Endothelial cell of umbilical vein (primary cell): ENCODE measurements at regions not wholly inside any gene's neighbourhood (a gene's known extent, or its start where the extent isn't known, plus 50 kb on each side); places are given as distances from the start of the nearest gene placed in this dataset.

Experiments
- BruUV-seq: library from RNA; stranded (reverse); fragments of 400-500 nt; replicated peaks from 2 replicates; lab custom pipeline; 2021; lab: Mats Ljungman, UMichigan
- CTCF ChIA-PET: fragments of 300-600, 350-600 bp; sonication (Branson Sonifier 250); formaldehyde crosslinking; loops from one replicate; lab custom pipeline; 2021; ENCODE audit warnings: antibody characterized with exemption, inconsistent platforms; lab: Charles Lee
- POLR2A ChIA-PET: fragments of 300-600, 350-600 bp; sonication (Branson Sonifier 250); formaldehyde crosslinking; loops from one replicate; lab custom pipeline; 2021; ENCODE audit warnings: antibody characterized with exemption, inconsistent platforms; lab: Charles Lee
- DNase-seq: peaks from one replicate; pipeline ENCODE4 v3.0.0-alpha.2; 2011; ENCODE audit warnings: low read depth, low spot score
- FAIRE-seq: peaks from 2 replicates; lab custom pipeline; 2011; peaks lifted over from hg19 to GRCh38; lab: Jason Lieb, UNC
- H2AFZ ChIP-seq: 2 replicates; pipeline ENCODE4 v1.6.0; 2012; ENCODE audit warnings: low read depth, low read length, control low read depth, inconsistent platforms
- H3K27ac ChIP-seq: 2 replicates; pipeline ENCODE4 v1.5.1; 2011; ENCODE audit warnings: low read depth, mild to moderate bottlenecking, control low read depth, low read length, moderate library complexity; ENCODE audit not compliant: insufficient read depth
- H3K27me3 ChIP-seq, 2 experiments: 2 replicates each; pipeline versions ENCODE4 v1.6.0 to v1.6.1; 2011; ENCODE audit warnings: low read length in 2 of 2, mixed read lengths in 1 of 2; ENCODE audit not compliant: control insufficient read depth in 2 of 2, insufficient read depth in 2 of 2
- H3K36me3 ChIP-seq, 2 experiments: 2 replicates in 1 of 2; 3 replicates in 1 of 2; pipeline ENCODE4 v1.5.1; 2011; ENCODE audit warnings: low read length in 2 of 2, mild to moderate bottlenecking in 1 of 2, moderate library complexity in 1 of 2; ENCODE audit not compliant: control insufficient read depth in 2 of 2, insufficient read depth in 2 of 2; ENCODE audit errors: extremely low read depth in 1 of 2
- H3K4me1 ChIP-seq: 3 replicates; pipeline ENCODE4 v1.5.1; 2011; ENCODE audit warnings: mild to moderate bottlenecking, low read length; ENCODE audit not compliant: control insufficient read depth, insufficient read depth; ENCODE audit errors: extremely low read depth
- H3K4me2 ChIP-seq: 2 replicates; pipeline ENCODE4 v1.6.1; 2011; ENCODE audit warnings: low read length, control low read depth, mixed read lengths; ENCODE audit not compliant: insufficient read depth
- H3K4me3 ChIP-seq, 3 experiments: fragments of 200-600 bp in 1 of 3; sonication (generic), shearing (Covaris generic) in 1 of 3; replicated peaks in 1 of 3; 2 replicates each; pipeline ENCODE4 v1.5.1; 2011 to 2016; ENCODE audit warnings: control low read depth in 3 of 3, low read length in 3 of 3, mild to moderate bottlenecking in 2 of 3, inconsistent platforms in 1 of 3, low read depth in 1 of 3, moderate library complexity in 1 of 3; ENCODE audit not compliant: insufficient read depth in 1 of 3
- H3K79me2 ChIP-seq: 2 replicates; pipeline ENCODE4 v1.6.0; 2012; ENCODE audit warnings: low read length, inconsistent platforms; ENCODE audit not compliant: control insufficient read depth, insufficient read depth
- H3K9ac ChIP-seq: replicated peaks from 2 replicates; pipeline ENCODE3; 2011; ENCODE audit warnings: low read length, control low read depth; ENCODE audit not compliant: insufficient read depth; ENCODE audit errors: extremely low read depth
- H3K9me1 ChIP-seq: replicated peaks from 3 replicates; pipeline ENCODE4 v1.6.0; 2011; ENCODE audit warnings: mild to moderate bottlenecking, low read length; ENCODE audit not compliant: control insufficient read depth, insufficient read depth; ENCODE audit errors: extremely low read depth
- H3K9me3 ChIP-seq: replicated peaks from 2 replicates; pipeline ENCODE4 v1.5.1; 2012; ENCODE audit warnings: low read length, inconsistent platforms; ENCODE audit not compliant: control insufficient read depth, insufficient read depth
- H4K20me1 ChIP-seq: replicated peaks from 2 replicates; pipeline ENCODE3; 2011; ENCODE audit warnings: mild to moderate bottlenecking, low read length; ENCODE audit not compliant: control insufficient read depth, insufficient read depth; ENCODE audit errors: extremely low read depth
- EZH2 ChIP-seq: IDR thresholded peaks from 2 replicates; pipeline ENCODE4 v1.6.1; 2012; ENCODE audit warnings: borderline replicate concordance, low read depth, mild to moderate bottlenecking, moderate library complexity, low read length, inconsistent platforms; ENCODE audit not compliant: severe bottlenecking
- FOS ChIP-seq: IDR thresholded peaks from 2 replicates; pipeline ENCODE4 v1.6.1; 2011; ENCODE audit warnings: mild to moderate bottlenecking, low read length, moderate library complexity, borderline replicate concordance; ENCODE audit not compliant: insufficient read depth
- GATA2 ChIP-seq: IDR thresholded peaks from 2 replicates; pipeline ENCODE4 v1.7.0; 2011; ENCODE audit warnings: low read depth, mild to moderate bottlenecking, moderate library complexity, mixed read lengths, low read length; ENCODE audit not compliant: insufficient read length, insufficient read depth
- JUN ChIP-seq: IDR thresholded peaks from 2 replicates; pipeline ENCODE4 v1.6.1; 2011; ENCODE audit warnings: borderline replicate concordance, low read depth; ENCODE audit not compliant: insufficient read length, insufficient read depth
- MYC ChIP-seq: IDR thresholded peaks from one replicate; pipeline ENCODE4 v1.6.1; 2011; ENCODE audit warnings: mild to moderate bottlenecking, low read depth, low read length
- POLR2A ChIP-seq: IDR thresholded peaks from 2 replicates; pipeline ENCODE4 v1.6.1; 2012; ENCODE audit warnings: low read depth, mild to moderate bottlenecking, control low read depth, low read length
- POLR2AphosphoS5 ChIP-seq: IDR thresholded peaks from 2 replicates; pipeline ENCODE4 v1.6.1; 2012; ENCODE audit warnings: low read depth, mild to moderate bottlenecking, control low read depth, low read length, moderate library complexity; ENCODE audit not compliant: insufficient read depth
- dilution Hi-C: fragments of 300-500 bp; cut with MboI; formaldehyde crosslinking; loops from one replicate; pipeline ENCODE4 v1.15.0; 2019; ENCODE audit warnings: low sequenced_read_pairs; ENCODE audit not compliant: extremely low pct_ligation_motif_present
- intact Hi-C: fragments of 100-400 bp; cut with micrococcal nuclease; formaldehyde crosslinking; loops from one replicate; pipeline ENCODE4 v1.10.0; 2022

DNA sequence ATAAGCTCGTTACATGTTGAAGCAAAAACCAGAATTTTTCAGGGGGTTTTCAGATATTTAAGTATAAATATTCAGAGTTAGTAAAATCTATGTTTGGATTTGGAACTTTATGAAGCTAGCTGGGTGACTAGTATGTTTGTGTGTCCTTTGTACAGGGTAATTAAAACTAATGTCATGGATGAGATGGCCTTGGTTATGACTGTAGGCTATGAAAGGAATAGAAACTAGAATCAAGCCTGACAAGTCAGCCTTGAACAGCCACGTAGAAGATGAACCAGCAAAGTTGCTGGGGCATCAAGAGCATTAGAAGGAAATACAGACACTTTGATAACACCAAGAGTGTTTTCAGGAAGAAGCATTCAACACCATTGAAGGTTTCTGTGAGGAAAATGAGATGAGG, 825.1 kb upstream of the CNTNAP5 start:
- TF ChIP-seq GATA2 (no peak), POLR2AphosphoS5 (no peak), FOS (no peak), MYC (no peak), POLR2A (no peak), EZH2 (no peak)
- Histone ChIP-seq H3K4me3 (no peak overlapping the region), H2AFZ (no peak overlapping the region), H3K9me3 (peaks cover 3% of the 10 kb centered on the region), H4K20me1 (no peaks in the 10 kb centered on the region), H3K79me2 (no peaks in the 10 kb centered on the region), H3K36me3 (no peaks in the 10 kb centered on the region), H3K9ac (no peak overlapping the region), H3K9me1 (no peaks in the 10 kb centered on the region), H3K4me1 (no peaks in the 10 kb centered on the region), H3K27me3 (no peaks in the 10 kb centered on the region), H3K27ac (no peak overlapping the region), H3K4me2 (no peak overlapping the region)
- DNase-seq (no peak), FAIRE-seq (no peak)
- intact Hi-C loops, result no loop called here
- dilution Hi-C loops, result no loop called here
- POLR2A ChIA-PET, result no interaction called here
- CTCF ChIA-PET, result no interaction called here
- BruUV-seq, result no TSS peak

DNA sequence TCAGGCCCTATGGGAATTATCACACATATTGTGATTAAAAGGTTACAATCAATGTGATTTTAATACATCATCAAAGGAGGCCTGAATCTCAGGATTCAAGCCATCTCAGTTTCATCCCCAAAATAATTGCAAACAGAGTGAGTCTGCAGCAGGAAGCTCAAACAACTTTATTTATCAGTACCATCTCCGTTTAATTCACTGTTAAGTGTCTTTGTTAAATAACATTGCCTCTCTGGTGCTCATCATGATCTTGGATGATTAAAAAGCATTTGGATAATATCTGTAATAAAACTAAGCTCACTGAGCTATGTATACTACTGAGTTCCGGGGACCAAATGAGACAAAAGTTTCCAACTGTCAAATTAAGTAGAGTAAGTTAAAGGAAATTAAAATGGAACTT, 817.8 kb upstream of the CNTNAP5 start:
- H3K4me2 ChIP-seq, result no peak overlapping the region
- H3K9me3 ChIP-seq, result peaks cover 3% of the 10 kb centered on the region
- H3K27me3 ChIP-seq, result no peaks in the 10 kb centered on the region
- ChIA-PET POLR2A (no interaction called here), CTCF (no interaction called here)
- H3K27ac ChIP-seq, result no peak overlapping the region
- FAIRE-seq (no peak), DNase-seq (no peak)
- no peaks in the 10 kb centered on the region for H3K9me1 ChIP-seq
- no peak overlapping the region for H3K4me3 ChIP-seq
- BruUV-seq, result no TSS peak
- no peaks in the 10 kb centered on the region for H3K36me3 ChIP-seq
- intact Hi-C loops (no loop called here), dilution Hi-C loops (no loop called here)
- H3K4me1 ChIP-seq, result no peaks in the 10 kb centered on the region
- no peaks in the 10 kb centered on the region for H3K79me2 ChIP-seq
- no peak overlapping the region for H2AFZ ChIP-seq
- no peak for TF ChIP-seq EZH2
- TF ChIP-seq JUN, result no peak
- TF ChIP-seq POLR2A, result no peak
- no peak overlapping the region for H3K9ac ChIP-seq
- no peaks in the 10 kb centered on the region for H4K20me1 ChIP-seq
